Epithelial cell of prostate (primary cell): ENCODE measurements at regions not wholly inside any gene's neighbourhood (a gene's known extent, or its start where the extent isn't known, plus 50 kb on each side); places are given as distances from the start of the nearest gene placed in this dataset.

Experiments used
- DNase-seq: peaks from one replicate; pipeline ENCODE4 v3.0.0-alpha.2; 2011; ENCODE audit warnings: low read depth, low spot score
- H3K27ac ChIP-seq: fragments of 450-650 bp; 2 replicates; pipeline ENCODE4 v1.5.1; 2017; ENCODE audit warnings: mild to moderate bottlenecking

DNA sequence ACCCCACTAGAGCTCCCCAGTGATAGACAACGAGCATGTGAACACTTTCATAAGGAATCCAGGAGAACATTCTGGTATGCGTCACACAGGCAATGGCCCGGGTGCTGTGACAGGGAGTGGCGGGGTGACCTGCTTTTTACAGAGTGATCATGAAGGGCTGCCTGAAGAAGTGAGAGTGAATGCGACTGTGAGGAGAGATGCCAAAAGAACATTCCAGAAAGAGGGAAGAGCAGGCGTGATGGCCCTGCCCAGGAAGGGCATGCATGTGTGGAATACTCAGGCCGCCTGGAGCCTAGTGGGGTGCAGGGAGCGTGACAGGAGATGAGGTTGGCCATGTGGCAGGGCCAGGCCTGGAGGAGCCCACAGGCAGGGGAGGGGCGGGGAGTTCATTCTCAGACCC, 53.8 kb downstream of the FZD10 start:
- H3K27ac ChIP-seq, result no peak overlapping the region
- no peak for DNase-seq

DNA sequence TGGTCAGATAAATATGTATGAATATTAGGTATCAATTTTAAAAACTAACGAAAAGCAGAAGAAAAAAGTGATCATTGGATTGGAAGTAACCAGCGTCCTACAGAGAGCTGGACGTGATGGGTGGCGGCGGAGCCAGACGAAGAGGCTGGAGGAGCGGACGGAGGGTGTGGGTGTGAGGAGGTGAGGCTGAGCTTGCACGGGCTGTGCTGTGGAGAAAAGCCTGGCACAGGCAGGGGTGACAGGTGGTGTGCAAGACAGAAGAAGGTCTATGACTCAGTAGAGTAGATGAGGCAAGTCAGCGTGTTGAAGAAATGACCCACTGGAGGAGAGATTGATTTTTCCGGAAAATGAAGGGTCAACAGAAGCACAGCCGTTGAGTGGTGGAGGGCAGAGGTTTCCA, 56.4 kb downstream of the FZD10 start:
- H3K27ac ChIP-seq, result no peak overlapping the region
- no peak for DNase-seq

DNA sequence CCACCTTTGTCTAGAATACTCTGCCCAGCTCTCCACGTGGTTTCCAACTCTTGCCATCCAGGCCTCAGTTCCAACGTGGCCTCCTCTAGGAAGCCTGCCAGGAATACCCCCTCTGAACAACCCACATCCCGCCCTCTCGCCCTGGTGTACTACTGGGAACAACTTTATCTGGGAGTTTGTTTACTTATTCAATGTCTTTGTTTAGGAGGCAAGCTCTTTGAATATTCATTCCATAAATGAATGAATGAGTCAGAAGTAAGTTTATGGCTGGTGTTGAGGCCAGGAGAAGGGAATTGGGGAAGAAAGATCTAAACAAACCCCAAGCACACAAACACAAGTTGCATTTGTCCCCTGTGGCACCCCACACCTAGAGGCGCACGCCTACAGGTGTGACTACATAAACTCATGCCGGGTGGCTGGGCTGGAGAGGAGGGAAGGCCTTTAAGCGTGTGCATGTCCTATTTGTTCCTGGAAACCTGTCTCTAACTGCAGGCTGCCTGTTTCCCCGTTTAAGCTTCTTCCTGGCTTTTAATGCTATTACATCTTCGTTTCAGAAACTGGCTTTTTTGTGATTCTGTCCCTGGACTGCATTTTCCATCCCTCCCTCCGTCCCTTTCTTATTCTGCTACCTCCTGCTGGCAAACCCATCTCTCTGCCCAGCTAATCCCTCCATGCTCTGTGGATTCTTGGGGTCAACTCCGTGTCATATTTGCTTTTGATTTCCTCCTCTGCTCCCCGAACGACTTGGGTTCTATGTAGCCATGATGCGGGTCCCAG, 57.9 kb downstream of the FZD10 start:
- H3K27ac ChIP-seq, result no peak overlapping the region
- DNase-seq, result no peak

DNA sequence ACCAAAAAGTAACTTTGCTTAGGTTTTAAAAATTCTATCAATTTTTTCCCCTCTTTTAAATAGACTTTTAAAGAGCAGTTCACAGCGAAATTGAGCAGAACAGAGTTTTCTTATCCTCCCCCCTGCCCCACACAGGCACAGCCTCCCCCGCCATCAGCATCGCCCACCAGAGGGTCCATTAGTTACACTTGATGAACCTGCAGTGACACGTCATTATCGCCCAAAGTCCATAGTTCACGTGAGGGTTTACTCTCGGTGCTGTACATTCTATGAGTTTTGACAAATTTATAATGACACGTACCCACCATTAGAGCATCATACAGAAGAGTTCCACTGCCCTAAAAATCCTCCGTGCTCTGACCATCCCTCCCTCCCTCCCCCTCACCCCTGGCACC, 58.4 kb downstream of the FZD10 start:
- no peak overlapping the region for H3K27ac ChIP-seq
- no peak for DNase-seq

DNA sequence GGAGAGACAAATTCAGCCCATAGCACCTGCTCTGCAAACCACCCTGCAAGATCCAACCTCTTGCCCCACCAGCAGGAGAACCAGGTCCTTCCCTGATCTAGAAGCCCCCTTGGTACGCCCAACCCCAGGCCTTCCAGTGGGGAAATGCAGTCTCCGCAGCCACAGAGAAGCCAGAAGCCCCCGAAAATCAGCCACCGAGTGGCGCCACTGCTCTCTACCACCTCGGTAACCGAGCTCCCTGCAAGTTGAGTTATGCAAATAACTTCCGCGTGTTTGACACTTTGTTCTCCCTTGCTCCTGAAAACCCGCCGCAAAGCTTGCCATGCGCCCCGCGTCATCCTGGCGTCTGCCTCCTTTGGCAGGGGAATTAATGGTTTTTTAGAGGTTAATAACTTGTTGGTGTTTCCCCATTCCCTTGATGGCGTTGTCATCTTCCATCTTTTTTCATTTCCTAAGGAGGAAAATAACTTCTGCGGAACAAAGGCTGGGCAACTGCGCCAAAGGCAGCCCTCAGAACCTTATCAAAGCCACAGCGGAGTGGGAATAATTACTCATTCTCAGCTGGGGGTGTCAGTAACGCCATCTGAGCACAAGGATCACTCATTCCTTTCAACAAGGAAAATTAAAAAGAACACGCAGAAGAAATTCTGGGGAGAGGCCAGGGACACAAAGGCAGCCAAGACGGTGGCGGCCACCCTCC, 60.4 kb downstream of the FZD10 start:
- DNase-seq, result no peak
- no peak overlapping the region for H3K27ac ChIP-seq

DNA sequence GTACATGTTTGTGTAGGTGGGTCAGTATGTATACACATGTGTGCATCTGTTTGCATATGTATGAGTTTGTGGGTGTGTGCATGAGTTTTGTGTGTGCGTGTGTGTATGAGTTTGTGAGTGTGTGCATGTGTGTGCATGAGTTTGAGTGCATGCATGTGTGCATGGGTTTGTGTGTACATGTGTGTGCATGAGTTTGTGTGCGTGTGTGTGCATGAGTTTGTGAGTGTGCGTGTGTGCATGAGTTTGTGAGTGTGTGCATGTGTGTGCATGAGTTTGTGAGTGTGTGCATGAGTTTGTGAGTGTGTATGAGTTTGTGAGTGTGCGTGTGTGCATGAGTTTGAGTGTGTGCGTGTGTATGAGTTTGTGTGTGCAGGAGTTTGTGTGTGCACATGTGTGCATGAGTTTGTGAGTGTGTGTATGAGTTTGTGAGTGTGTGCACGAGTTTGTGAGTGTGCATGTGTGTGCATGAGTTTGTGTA, 61.5 kb downstream of the FZD10 start:
- no peak overlapping the region for H3K27ac ChIP-seq
- no peak for DNase-seq

DNA sequence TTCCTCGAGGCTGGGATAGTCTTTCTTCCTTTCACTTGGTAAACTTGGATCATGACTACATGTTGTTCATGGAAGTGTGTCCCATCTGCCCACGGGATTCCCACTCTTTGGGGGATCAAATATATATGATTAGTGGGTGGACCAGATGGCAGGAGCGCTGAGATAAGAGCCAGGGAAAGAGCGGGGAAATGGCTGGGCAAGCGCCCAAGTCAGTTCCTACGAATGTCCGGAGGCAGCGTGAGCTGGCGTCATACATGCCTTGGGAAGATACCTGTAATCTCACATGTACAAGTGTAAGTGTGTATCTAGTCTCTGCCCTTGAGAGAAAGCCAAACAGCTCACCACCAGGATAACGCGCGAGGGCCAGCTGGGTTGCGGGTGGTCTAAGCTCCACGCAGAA, 62.3 kb downstream of the FZD10 start:
- no peak overlapping the region for H3K27ac ChIP-seq
- DNase-seq, result no peak

DNA sequence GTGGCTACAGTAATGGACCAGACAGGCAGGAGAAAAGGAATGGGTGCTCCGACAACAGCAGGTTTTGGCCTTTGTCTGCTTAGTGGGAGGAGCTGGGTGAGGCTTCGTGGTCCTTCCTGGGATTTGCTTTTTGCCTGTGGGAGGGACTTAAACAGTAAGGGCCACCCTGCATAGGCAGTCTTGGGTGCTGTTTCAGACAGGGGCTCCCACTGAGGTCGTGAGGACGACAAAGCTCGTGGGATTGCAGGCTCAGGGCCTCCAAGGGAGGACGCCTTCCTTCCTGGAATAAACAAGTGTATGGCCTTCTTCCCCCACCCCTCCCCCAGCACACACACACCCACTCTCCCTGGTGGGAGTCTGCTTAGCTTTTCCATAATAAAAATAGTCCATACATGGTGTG, 63.1 kb downstream of the FZD10 start:
- no peak overlapping the region for H3K27ac ChIP-seq
- no peak for DNase-seq

DNA sequence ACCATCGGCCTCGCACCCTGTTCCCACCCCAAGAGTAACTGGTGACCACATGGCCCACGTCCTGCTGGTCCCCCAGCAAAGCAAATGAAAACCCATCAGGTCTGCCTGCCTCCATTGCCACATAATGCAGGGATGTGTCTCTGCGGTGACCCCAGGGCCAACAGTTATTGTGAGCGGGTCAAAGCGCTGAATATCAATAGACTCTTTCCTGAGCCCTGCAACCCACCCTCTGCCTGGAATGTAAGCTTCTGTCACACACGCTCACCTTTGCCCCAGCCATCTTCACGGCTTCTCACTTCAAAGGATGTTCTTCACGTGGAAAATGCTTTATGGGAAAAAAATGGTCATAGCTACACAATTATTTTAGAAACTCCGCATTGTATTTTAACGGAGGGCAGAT, 63.9 kb downstream of the FZD10 start:
- DNase-seq, result no peak
- H3K27ac ChIP-seq, result no peak overlapping the region

DNA sequence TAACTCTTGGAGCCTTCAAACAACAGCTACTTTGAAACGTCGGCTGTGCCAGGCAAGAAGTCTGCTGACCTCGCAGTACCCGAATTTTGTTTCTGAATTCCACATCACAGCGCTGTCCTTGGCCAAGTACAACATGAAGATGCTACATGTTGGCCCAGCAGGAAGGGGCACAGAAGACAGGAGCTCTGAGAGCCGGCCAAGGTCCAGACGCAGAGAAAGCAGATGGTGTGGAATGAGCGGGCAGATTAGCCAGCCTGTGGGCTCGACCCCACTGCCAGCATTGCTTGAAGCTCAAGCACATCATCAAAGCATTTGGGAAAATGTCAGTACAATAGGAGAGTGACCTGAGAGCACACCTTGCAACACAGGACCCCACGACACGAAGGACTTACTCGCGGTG, 64.5 kb downstream of the FZD10 start:
- no peak overlapping the region for H3K27ac ChIP-seq
- no peak for DNase-seq

DNA sequence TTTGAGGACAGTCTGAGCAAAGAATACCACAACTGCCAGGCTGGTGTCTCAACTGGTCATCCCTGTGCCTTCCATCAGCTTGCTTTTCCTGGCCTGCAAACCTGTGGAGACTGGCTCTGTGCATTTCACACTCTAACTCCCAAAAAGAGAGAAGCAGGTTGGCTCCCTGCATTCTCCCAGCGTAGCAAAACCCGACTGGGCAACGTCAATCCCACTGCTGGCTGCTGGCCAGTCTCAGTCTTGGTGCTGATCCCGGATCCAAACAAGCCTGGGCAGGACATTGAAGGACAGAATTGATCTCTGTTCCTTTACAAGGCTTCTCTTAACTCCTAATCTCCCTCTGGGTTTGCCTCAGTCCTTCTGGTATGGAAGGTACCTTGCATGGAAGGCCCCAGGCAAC, 65.4 kb downstream of the FZD10 start:
- DNase-seq, result peak; percentile 33
- H3K27ac ChIP-seq, result no peak overlapping the region

DNA sequence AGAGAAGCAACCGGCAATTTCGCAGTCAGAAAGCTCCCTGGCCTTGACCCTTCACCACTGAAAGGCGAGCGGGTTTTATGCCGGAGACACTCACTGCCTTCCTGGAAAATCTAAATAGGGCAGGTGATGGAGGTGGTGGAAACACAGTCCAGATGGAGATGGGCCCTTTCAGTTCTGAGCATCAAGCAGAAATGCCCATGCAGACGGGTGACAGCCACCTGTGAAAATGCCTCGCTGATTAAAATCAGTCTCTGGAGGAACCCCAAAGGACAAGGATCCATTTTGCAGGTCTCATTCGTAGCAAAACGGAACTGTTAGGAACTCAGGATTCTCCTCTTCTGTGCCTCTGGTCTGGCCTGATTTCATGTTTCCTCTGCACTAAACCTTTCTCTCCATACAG, 74.2 kb downstream of the FZD10 start:
- no peak overlapping the region for H3K27ac ChIP-seq
- DNase-seq, result no peak

DNA sequence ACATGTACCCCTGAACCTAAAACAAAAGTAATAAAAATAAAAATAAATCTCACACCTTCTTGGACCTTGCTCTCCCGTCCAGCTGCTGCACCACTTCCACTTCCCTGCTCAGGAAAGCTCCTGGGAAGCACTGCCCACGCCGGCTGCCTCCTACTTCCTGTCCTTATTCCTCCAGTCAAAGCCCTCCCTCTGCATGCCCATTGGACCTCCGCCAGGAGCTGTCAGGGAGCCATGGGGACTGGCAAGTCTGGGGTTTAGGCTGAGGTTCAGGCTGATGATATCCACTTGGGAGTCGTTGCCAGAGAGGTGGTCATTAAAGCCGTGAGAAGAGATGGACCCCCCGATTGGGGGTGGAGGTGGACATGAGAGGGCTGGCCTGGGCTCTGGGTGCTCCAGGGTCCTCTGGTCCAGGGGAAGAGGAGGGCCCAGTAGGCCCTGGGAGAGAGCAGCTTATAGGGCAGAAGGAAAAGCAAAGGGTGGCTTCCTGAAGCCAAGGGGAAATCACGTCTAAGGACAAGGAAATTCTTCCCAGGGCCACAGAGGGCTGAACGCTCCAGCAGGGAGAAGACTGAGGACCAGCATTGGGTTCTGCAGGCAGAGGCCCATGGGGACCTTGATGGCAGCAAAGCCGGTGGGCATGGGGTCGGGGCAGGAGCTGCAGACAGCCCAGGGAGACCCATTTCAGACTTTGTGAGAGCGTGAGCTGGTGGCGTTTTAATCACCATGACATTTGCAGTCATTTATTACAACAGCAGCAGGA, 78.7 kb downstream of the FZD10 start:
- DNase-seq, result no peak
- H3K27ac ChIP-seq, result no peak overlapping the region

DNA sequence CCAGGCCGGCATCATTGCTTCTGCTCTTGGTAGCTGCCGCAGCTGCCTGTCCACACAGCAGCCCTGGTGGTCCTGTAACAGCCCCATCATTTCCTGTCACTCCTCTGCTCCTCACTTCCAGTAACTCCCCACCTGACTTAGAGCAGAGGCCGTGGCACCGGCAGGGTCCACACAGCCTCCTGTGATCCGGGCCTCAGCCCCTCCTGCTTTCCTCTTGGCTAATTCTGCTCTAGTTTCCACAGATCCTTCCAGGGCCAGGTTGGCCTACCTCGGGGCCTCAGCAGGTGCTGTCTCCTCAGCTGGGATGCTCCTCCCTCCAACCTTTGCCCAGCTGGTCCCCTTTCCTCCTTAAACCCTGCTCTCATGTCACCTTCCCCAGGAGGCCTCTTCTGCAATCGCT, 80.2 kb downstream of the FZD10 start:
- no peak overlapping the region for H3K27ac ChIP-seq
- no peak for DNase-seq

DNA sequence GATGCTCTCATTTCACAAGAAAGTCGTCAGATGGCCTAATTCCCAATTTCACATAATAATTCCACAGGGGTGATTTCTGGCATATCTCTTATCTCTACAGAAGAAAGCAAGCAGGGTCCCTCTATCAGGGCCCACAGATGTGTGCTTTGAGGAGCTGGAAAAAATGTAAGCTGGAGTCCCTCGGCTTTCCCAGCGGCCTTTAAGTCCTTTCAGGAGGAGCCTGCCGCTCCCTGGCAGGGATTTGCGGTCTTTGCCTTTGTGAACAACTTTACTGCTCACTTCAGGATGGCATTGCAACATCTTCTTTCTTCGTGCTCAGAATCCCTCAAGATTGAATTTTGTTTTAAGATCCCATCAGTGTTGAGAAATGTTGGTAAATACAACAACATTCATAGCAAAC, 83.0 kb downstream of the FZD10 start:
- no peak overlapping the region for H3K27ac ChIP-seq
- DNase-seq, result no peak

DNA sequence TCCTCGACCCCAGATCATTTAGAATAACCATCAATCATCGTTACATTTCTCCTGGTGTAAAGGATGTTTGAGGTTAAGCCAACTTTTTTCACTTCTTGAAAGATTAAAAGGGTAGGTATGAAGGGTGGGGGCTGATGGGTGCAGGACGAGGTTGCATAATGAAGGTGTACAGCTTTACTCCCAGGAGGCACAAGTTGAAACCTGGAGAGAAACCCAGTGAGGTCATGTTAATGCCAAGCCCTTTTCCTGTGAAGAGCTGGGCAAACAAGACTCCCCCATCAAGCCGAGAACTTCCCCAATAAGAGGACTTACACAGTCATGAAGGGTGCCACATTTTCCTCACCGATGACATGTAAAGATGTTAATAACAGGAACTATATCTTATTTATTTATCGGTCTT, 84.3 kb downstream of the FZD10 start:
- DNase-seq, result no peak
- H3K27ac ChIP-seq, result no peak overlapping the region

DNA sequence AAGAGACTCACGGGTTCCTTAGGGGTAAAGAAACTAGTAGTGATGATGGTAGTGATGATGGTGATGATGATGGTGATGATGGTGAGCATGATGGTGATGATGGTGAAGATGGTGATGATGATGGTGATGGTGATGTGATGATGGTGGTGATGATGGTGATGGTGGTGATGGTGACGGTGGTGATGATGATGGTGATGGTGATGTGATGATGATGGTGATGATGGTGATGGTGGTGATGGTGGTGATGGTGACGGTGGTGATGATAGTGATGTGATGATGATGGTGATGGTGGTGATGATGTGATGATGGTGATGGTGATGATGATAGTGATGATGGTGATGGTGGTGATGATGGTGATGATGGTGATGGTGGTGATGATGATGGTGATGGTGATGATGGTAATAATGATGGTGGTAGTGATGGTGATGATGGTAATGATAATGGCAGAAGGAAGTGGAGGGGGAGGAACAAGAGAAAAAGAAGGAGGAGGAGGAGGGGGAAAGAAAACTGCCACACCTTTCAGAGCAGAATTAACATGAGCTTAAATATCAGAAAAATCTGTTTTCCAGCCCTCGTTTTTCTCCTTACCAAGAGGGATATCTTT, 85.5 kb downstream of the FZD10 start:
- no peak for DNase-seq
- H3K27ac ChIP-seq, result no peak overlapping the region

DNA sequence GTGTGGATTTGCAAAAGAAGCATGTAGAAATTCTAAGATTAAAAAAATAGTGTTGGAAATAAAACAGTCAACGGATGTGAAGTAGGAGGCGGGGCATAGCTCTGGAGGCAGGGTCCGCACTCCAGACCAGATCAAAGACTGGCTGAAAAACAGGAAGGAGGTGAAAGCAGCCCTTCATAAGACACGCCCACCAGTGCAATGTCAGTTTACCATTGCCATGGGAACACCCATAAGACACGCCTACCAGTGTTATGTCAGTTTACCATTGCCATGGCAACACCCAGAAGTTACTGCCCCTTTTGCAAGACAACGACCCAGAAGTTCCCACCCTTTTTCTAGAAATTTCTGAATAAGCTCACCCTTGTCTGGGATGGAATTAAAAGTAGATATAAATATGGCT, 87.1 kb downstream of the FZD10 start:
- H3K27ac ChIP-seq, result no peak overlapping the region
- DNase-seq, result no peak

DNA sequence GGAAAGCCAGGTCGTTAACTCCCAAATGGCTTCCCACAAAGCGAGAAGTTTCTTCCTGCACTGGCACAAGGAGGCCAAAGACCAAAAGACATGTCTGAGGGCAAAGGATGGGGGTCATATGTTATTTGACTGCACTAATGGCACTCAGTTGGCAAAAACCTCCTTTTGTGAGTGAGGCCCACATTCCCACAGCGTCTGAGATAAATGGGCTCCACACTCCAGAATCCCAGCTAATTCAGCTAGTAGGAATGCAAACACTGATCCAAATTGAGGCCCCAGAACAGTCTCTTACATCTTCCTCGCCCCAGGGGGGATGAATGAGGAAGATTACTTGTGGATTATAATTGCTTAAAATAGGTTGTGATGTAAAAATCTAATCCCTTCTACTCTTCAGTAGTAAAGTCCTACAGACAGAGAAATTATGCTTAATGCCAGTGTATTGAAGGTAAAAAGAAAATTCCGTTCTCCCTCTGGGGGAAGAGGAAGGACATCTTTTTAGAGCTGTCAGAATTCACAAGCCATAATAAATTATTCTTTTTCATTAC, 86.4 kb upstream of the PIWIL1 start:
- no peak for DNase-seq
- no peak overlapping the region for H3K27ac ChIP-seq

DNA sequence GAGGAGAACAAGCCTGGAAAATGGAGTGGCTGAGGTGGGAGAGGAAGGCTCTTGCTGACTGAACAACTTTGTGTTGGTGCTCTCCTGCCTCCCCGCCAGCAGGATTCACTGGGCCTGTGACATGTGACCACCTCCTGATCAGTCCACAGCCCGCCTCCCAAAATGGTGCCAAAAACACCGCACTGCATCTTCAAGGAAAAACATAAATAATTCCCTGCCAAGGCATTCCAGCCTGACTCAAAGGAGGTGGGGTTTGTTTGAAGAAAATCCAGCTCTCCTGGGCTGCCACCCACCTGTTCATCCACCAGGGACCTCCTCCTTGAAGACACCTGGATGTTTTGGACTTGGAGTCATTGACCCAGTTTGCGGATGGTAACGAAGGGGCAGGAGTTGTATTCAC, 83.8 kb upstream of the PIWIL1 start:
- DNase-seq, result no peak
- H3K27ac ChIP-seq, result no peak overlapping the region
